ENCODE measurements at regions not wholly inside any gene's neighbourhood (a gene's known extent, or its start where the extent isn't known, plus 50 kb on each side); places are given as distances from the start of the nearest gene placed in this dataset.

GRCh38 chr1:55604749-55605148 is 389.6 kb upstream of the USP24 start:
- Mint-ChIP-seq H3K27ac (no peak overlapping the region), H3K27me3 (ENCODE audit: low read depth) (no peaks in the 10 kb centered on the region), H3K4me1 (ENCODE audit: low read depth) (no peaks in the 10 kb centered on the region), H3K9me3 (peaks cover 2 to 5% of the 10 kb centered on the region in 2 donors), H3K4me3 (no peak overlapping the region), H3K36me3 (ENCODE audit: insufficient read depth in 2 of 2) (no peaks in the 10 kb centered on the region)
- no peak for DNase-seq
- ATAC-seq (replicated peaks in 1 of 2): no peak

GRCh38 chr1:55604179-55604578 is 389.0 kb upstream of the USP24 start:
- Mint-ChIP-seq H3K27ac (no peak overlapping the region), H3K4me3 (no peak overlapping the region), H3K36me3 (ENCODE audit: insufficient read depth in 2 of 2) (no peaks in the 10 kb centered on the region), H3K4me1 (ENCODE audit: low read depth) (no peaks in the 10 kb centered on the region), H3K27me3 (ENCODE audit: low read depth) (no peaks in the 10 kb centered on the region), H3K9me3 (peaks cover 2 to 5% of the 10 kb centered on the region in 2 donors)
- DNase-seq (no peak), ATAC-seq (replicated peaks in 1 of 2) (no peak)

- peaks cover 7% of the 10 kb centered on the region for H3K27me3 Mint-ChIP-seq (ENCODE audit: low read depth)
- no peak for DNase-seq
- no peaks in the 10 kb centered on the region for H3K4me1 Mint-ChIP-seq (ENCODE audit: low read depth)
- ATAC-seq (replicated peaks in 1 of 2): no peak
- H3K27ac Mint-ChIP-seq: no peak overlapping the region
- H3K4me3 Mint-ChIP-seq: no peak overlapping the region
- H3K9me3 Mint-ChIP-seq: peaks cover 0 to 3% of the 10 kb centered on the region in 2 donors
- H3K36me3 Mint-ChIP-seq (ENCODE audit: insufficient read depth in 2 of 2): no peaks in the 10 kb centered on the region
These were observed 385.1 kb upstream of the USP24 start for GRCh38 chr1:55600242-55600641.

GRCh38 chr1:55597910-55598309 is 382.7 kb upstream of the USP24 start:
- DNase-seq: no peak
- Mint-ChIP-seq H3K27me3 (ENCODE audit: low read depth) (peaks cover 13% of the 10 kb centered on the region), H3K36me3 (ENCODE audit: insufficient read depth in 2 of 2) (no peaks in the 10 kb centered on the region), H3K27ac (no peak overlapping the region), H3K4me3 (no peak overlapping the region), H3K9me3 (peaks cover 0 to 8% of the 10 kb centered on the region in 2 donors), H3K4me1 (ENCODE audit: low read depth) (no peaks in the 10 kb centered on the region)
- no peak for ATAC-seq (replicated peaks in 1 of 2)

GRCh38 chr1:55594701-55595100 is 379.5 kb upstream of the USP24 start:
- Mint-ChIP-seq H3K4me3 (no peak overlapping the region), H3K9me3 (peaks cover 0 to 8% of the 10 kb centered on the region in 2 donors)

GRCh38 chr1:55593298-55593697 is 378.1 kb upstream of the USP24 start:
- no peak overlapping the region for H3K4me3 Mint-ChIP-seq
- H3K9me3 Mint-ChIP-seq: peaks cover 0 to 8% of the 10 kb centered on the region in 2 donors
- ATAC-seq (replicated peaks in 1 of 2) (no peak), DNase-seq (no peak)
- H3K4me1 Mint-ChIP-seq (ENCODE audit: low read depth): no peaks in the 10 kb centered on the region
- H3K27me3 Mint-ChIP-seq (ENCODE audit: low read depth): peaks cover 13% of the 10 kb centered on the region
- H3K36me3 Mint-ChIP-seq (ENCODE audit: insufficient read depth in 2 of 2): no peaks in the 10 kb centered on the region
- no peak overlapping the region for H3K27ac Mint-ChIP-seq

More at GRCh38 chr1:55594701-55595100, 379.5 kb upstream of the USP24 start:
- Mint-ChIP-seq H3K27ac (no peak overlapping the region), H3K36me3 (ENCODE audit: insufficient read depth in 2 of 2) (no peaks in the 10 kb centered on the region), H3K4me1 (ENCODE audit: low read depth) (no peaks in the 10 kb centered on the region), H3K27me3 (ENCODE audit: low read depth) (peaks cover 13% of the 10 kb centered on the region)
- no peak for DNase-seq
- no peak for ATAC-seq (replicated peaks in 1 of 2)

GRCh38 chr1:55592122-55592521 is 377.0 kb upstream of the USP24 start:
- Mint-ChIP-seq H3K4me1 (ENCODE audit: low read depth) (no peaks in the 10 kb centered on the region), H3K36me3 (ENCODE audit: insufficient read depth in 2 of 2) (no peaks in the 10 kb centered on the region)
- no peak for ATAC-seq (replicated peaks in 1 of 2)

GRCh38 chr1:55589671-55590297 is 374.6 kb upstream of the USP24 start:
- no peak for ATAC-seq (replicated peaks in 1 of 2)
- Mint-ChIP-seq H3K4me3 (no peak overlapping the region), H3K9me3 (peaks cover 0 to 4% of the 10 kb centered on the region in 2 donors), H3K27ac (no peak overlapping the region), H3K4me1 (ENCODE audit: low read depth) (no peaks in the 10 kb centered on the region), H3K27me3 (ENCODE audit: low read depth) (peaks cover 4% of the 10 kb centered on the region), H3K36me3 (ENCODE audit: insufficient read depth in 2 of 2) (no peaks in the 10 kb centered on the region)
- DNase-seq: no peak

More at GRCh38 chr1:55592122-55592521, 377.0 kb upstream of the USP24 start:
- Mint-ChIP-seq H3K4me3 (no peak overlapping the region), H3K9me3 (peaks cover 0 to 6% of the 10 kb centered on the region in 2 donors), H3K27ac (no peak overlapping the region), H3K27me3 (ENCODE audit: low read depth) (peaks cover 13% of the 10 kb centered on the region)
- DNase-seq: no peak

GRCh38 chr1:55588309-55588708 is 373.1 kb upstream of the USP24 start:
- DNase-seq: no peak
- Mint-ChIP-seq H3K36me3 (ENCODE audit: insufficient read depth in 2 of 2) (no peaks in the 10 kb centered on the region), H3K27me3 (ENCODE audit: low read depth) (peaks cover 5% of the 10 kb centered on the region), H3K4me1 (ENCODE audit: low read depth) (no peaks in the 10 kb centered on the region), H3K27ac (no peak overlapping the region), H3K4me3 (no peak overlapping the region), H3K9me3 (peaks cover 0 to 2% of the 10 kb centered on the region in 2 donors)
- ATAC-seq (replicated peaks in 1 of 2): no peak

- ATAC-seq (replicated peaks in 1 of 2): no peak
- Mint-ChIP-seq H3K4me1 (ENCODE audit: low read depth) (no peaks in the 10 kb centered on the region), H3K27me3 (ENCODE audit: low read depth) (peaks cover 5% of the 10 kb centered on the region), H3K9me3 (peaks cover 0 to 2% of the 10 kb centered on the region in 2 donors), H3K27ac (no peak overlapping the region), H3K4me3 (no peak overlapping the region), H3K36me3 (ENCODE audit: insufficient read depth in 2 of 2) (no peaks in the 10 kb centered on the region)
- no peak for DNase-seq
These were observed 371.6 kb upstream of the USP24 start for GRCh38 chr1:55586771-55587170.

- DNase-seq (no peak), ATAC-seq (replicated peaks in 1 of 2) (no peak)
- Mint-ChIP-seq H3K36me3 (ENCODE audit: insufficient read depth in 2 of 2) (no peaks in the 10 kb centered on the region), H3K4me1 (ENCODE audit: low read depth) (no peaks in the 10 kb centered on the region), H3K27me3 (ENCODE audit: low read depth) (peaks cover 5% of the 10 kb centered on the region), H3K27ac (no peak overlapping the region), H3K9me3 (peaks cover 0 to 2% of the 10 kb centered on the region in 2 donors), H3K4me3 (no peak overlapping the region)
These were observed 370.2 kb upstream of the USP24 start for GRCh38 chr1:55585402-55585792.

GRCh38 chr1:55584526-55585401 is 369.6 kb upstream of the USP24 start:
- ATAC-seq (replicated peaks in 1 of 2) (no peak), DNase-seq (no peak)
- H3K4me1 Mint-ChIP-seq (ENCODE audit: low read depth): no peaks in the 10 kb centered on the region
- no peaks in the 10 kb centered on the region for H3K36me3 Mint-ChIP-seq (ENCODE audit: insufficient read depth in 2 of 2)
- peaks cover 0 to 2% of the 10 kb centered on the region in 2 donors for H3K9me3 Mint-ChIP-seq
- peaks cover 5% of the 10 kb centered on the region for H3K27me3 Mint-ChIP-seq (ENCODE audit: low read depth)
- H3K4me3 Mint-ChIP-seq: no peak overlapping the region
- H3K27ac Mint-ChIP-seq: no peak overlapping the region

GRCh38 chr1:55582084-55582483 is 366.9 kb upstream of the USP24 start:
- H3K4me3 Mint-ChIP-seq: no peak overlapping the region
- ATAC-seq (replicated peaks in 1 of 2) (no peak), DNase-seq (no peak)
- H3K9me3 Mint-ChIP-seq: peaks cover 0 to 2% of the 10 kb centered on the region in 2 donors
- H3K36me3 Mint-ChIP-seq (ENCODE audit: insufficient read depth in 2 of 2): no peaks in the 10 kb centered on the region
- no peaks in the 10 kb centered on the region for H3K4me1 Mint-ChIP-seq (ENCODE audit: low read depth)
- H3K27ac Mint-ChIP-seq: no peak overlapping the region
- peaks cover 13% of the 10 kb centered on the region for H3K27me3 Mint-ChIP-seq (ENCODE audit: low read depth)

Measured in activated T-cell treated with anti-CD3 and anti-CD28 coated beads, Interleukin-2, amount 50 U/mL, for 72 hours (primary cell).